ENCODE measurements at regions not wholly inside any gene's neighbourhood (a gene's known extent, or its start where the extent isn't known, plus 50 kb on each side); places are given as distances from the start of the nearest gene placed in this dataset.

GRCh38 chr5:14958188-14958587, 86.6 kb upstream of the ANKH start:
- DNase-seq, result no peak
- no peaks in the 10 kb centered on the region for H3K36me3 Mint-ChIP-seq
- H3K27ac Mint-ChIP-seq, result no peak overlapping the region
- no peaks in the 10 kb centered on the region for H3K9me3 Mint-ChIP-seq
- no peak overlapping the region for H3K4me3 Mint-ChIP-seq
- H3K4me1 Mint-ChIP-seq, result no peaks in the 10 kb centered on the region
- H3K27me3 Mint-ChIP-seq (ENCODE audit: low read depth in 3 of 3), result peaks cover 0 to 3% (median 2%) of the 10 kb centered on the region in 3 donors

- no peak overlapping the region for H3K27ac Mint-ChIP-seq
- no peaks in the 10 kb centered on the region for H3K9me3 Mint-ChIP-seq
- no peaks in the 10 kb centered on the region for H3K36me3 Mint-ChIP-seq
- no peaks in the 10 kb centered on the region for H3K4me1 Mint-ChIP-seq
- no peak for DNase-seq
- H3K4me3 Mint-ChIP-seq, result no peak overlapping the region
- H3K27me3 Mint-ChIP-seq (ENCODE audit: low read depth in 3 of 3), result peaks cover 2 to 4% (median 2%) of the 10 kb centered on the region in 3 donors
Measured at GRCh38 chr5:14956423-14957046, 85.0 kb upstream of the ANKH start.

GRCh38 chr5:14954616-14955343, 83.2 kb upstream of the ANKH start:
- no peak overlapping the region for H3K4me3 Mint-ChIP-seq
- no peaks in the 10 kb centered on the region for H3K36me3 Mint-ChIP-seq
- H3K27ac Mint-ChIP-seq, result no peak overlapping the region
- no peaks in the 10 kb centered on the region for H3K9me3 Mint-ChIP-seq
- no peaks in the 10 kb centered on the region for H3K4me1 Mint-ChIP-seq
- no peak for DNase-seq
- peaks cover 0 to 5% (median 5%) of the 10 kb centered on the region in 3 donors for H3K27me3 Mint-ChIP-seq (ENCODE audit: low read depth in 3 of 3)

GRCh38 chr5:14954216-14954615, 82.6 kb upstream of the ANKH start:
- H3K4me3 Mint-ChIP-seq, result no peak overlapping the region

GRCh38 chr5:14953075-14953607, 81.6 kb upstream of the ANKH start:
- H3K9me3 Mint-ChIP-seq, result no peaks in the 10 kb centered on the region
- no peak for DNase-seq
- H3K27ac Mint-ChIP-seq, result no peak overlapping the region
- H3K27me3 Mint-ChIP-seq (ENCODE audit: low read depth in 3 of 3), result peaks cover 1 to 5% (median 4%) of the 10 kb centered on the region in 3 donors
- H3K4me3 Mint-ChIP-seq, result no peak overlapping the region
- no peaks in the 10 kb centered on the region for H3K4me1 Mint-ChIP-seq
- no peaks in the 10 kb centered on the region for H3K36me3 Mint-ChIP-seq

More at GRCh38 chr5:14954216-14954615, 82.6 kb upstream of the ANKH start:
- no peak for DNase-seq
- no peaks in the 10 kb centered on the region for H3K9me3 Mint-ChIP-seq
- H3K27me3 Mint-ChIP-seq (ENCODE audit: low read depth in 3 of 3), result peaks cover 0 to 5% (median 4%) of the 10 kb centered on the region in 3 donors
- no peaks in the 10 kb centered on the region for H3K4me1 Mint-ChIP-seq
- no peak overlapping the region for H3K27ac Mint-ChIP-seq
- H3K36me3 Mint-ChIP-seq, result no peaks in the 10 kb centered on the region

GRCh38 chr5:14948383-14948782, 76.8 kb upstream of the ANKH start:
- DNase-seq, result no peak
- H3K4me3 Mint-ChIP-seq, result no peak overlapping the region
- peaks cover 4 to 5% (median 4%) of the 10 kb centered on the region in 3 donors for H3K27me3 Mint-ChIP-seq (ENCODE audit: low read depth in 3 of 3)
- no peaks in the 10 kb centered on the region for H3K4me1 Mint-ChIP-seq
- no peaks in the 10 kb centered on the region for H3K36me3 Mint-ChIP-seq
- no peaks in the 10 kb centered on the region for H3K9me3 Mint-ChIP-seq
- H3K27ac Mint-ChIP-seq, result no peak overlapping the region

- Mint-ChIP-seq H3K9me3 (no peaks in the 10 kb centered on the region), H3K4me3 (no peak overlapping the region), H3K36me3 (no peaks in the 10 kb centered on the region), H3K27me3 (ENCODE audit: low read depth in 3 of 3) (peaks cover 3 to 4% (median 4%) of the 10 kb centered on the region in 3 donors), H3K4me1 (no peaks in the 10 kb centered on the region), H3K27ac (no peak overlapping the region)
- DNase-seq, result peak; percentile 9 to 36 (median 11)
Measured at GRCh38 chr5:14946815-14947620, 75.4 kb upstream of the ANKH start.

GRCh38 chr5:14945450-14945849, 73.9 kb upstream of the ANKH start:
- Mint-ChIP-seq H3K27ac (no peak overlapping the region), H3K9me3 (no peaks in the 10 kb centered on the region), H3K4me3 (no peak overlapping the region)

GRCh38 chr5:14944996-14945395, 73.4 kb upstream of the ANKH start:
- H3K27me3 Mint-ChIP-seq (ENCODE audit: low read depth in 3 of 3), result peaks cover 0 to 5% (median 4%) of the 10 kb centered on the region in 3 donors
- H3K36me3 Mint-ChIP-seq, result no peaks in the 10 kb centered on the region
- no peak for DNase-seq
- no peaks in the 10 kb centered on the region for H3K4me1 Mint-ChIP-seq
- H3K27ac Mint-ChIP-seq, result no peak overlapping the region
- H3K4me3 Mint-ChIP-seq, result no peak overlapping the region
- H3K9me3 Mint-ChIP-seq, result no peaks in the 10 kb centered on the region

More at GRCh38 chr5:14945450-14945849, 73.9 kb upstream of the ANKH start:
- DNase-seq, result no peak
- Mint-ChIP-seq H3K36me3 (no peaks in the 10 kb centered on the region), H3K4me1 (no peaks in the 10 kb centered on the region), H3K27me3 (ENCODE audit: low read depth in 3 of 3) (peaks cover 0 to 4% (median 3%) of the 10 kb centered on the region in 3 donors)

- no peak overlapping the region for H3K4me3 Mint-ChIP-seq
- DNase-seq, result no peak
- H3K27me3 Mint-ChIP-seq (ENCODE audit: low read depth in 3 of 3), result peaks cover 0 to 4% (median 2%) of the 10 kb centered on the region in 3 donors
- H3K9me3 Mint-ChIP-seq, result no peaks in the 10 kb centered on the region
- H3K4me1 Mint-ChIP-seq, result no peaks in the 10 kb centered on the region
- H3K27ac Mint-ChIP-seq, result no peak overlapping the region
- H3K36me3 Mint-ChIP-seq, result no peaks in the 10 kb centered on the region
Measured at GRCh38 chr5:14944350-14944739, 72.8 kb upstream of the ANKH start.

- Mint-ChIP-seq H3K9me3 (no peaks in the 10 kb centered on the region), H3K27me3 (ENCODE audit: low read depth in 3 of 3) (peaks cover 0 to 5% (median 3%) of the 10 kb centered on the region in 3 donors), H3K27ac (no peak overlapping the region), H3K36me3 (no peaks in the 10 kb centered on the region), H3K4me3 (no peak overlapping the region), H3K4me1 (no peaks in the 10 kb centered on the region)
- no peak for DNase-seq
Measured at GRCh38 chr5:14942212-14942611, 70.6 kb upstream of the ANKH start.

GRCh38 chr5:14937254-14937653, 65.7 kb upstream of the ANKH start:
- Mint-ChIP-seq H3K27me3 (ENCODE audit: low read depth in 3 of 3) (peaks cover 2 to 7% (median 4%) of the 10 kb centered on the region in 3 donors), H3K4me1 (no peaks in the 10 kb centered on the region), H3K9me3 (no peaks in the 10 kb centered on the region), H3K36me3 (no peaks in the 10 kb centered on the region), H3K27ac (no peak overlapping the region), H3K4me3 (no peak overlapping the region)
- DNase-seq, result no peak

- no peaks in the 10 kb centered on the region for H3K9me3 Mint-ChIP-seq
- H3K4me3 Mint-ChIP-seq, result no peak overlapping the region
- peaks cover 2 to 7% (median 4%) of the 10 kb centered on the region in 3 donors for H3K27me3 Mint-ChIP-seq (ENCODE audit: low read depth in 3 of 3)
- H3K27ac Mint-ChIP-seq, result no peak overlapping the region
- no peaks in the 10 kb centered on the region for H3K4me1 Mint-ChIP-seq
- no peaks in the 10 kb centered on the region for H3K36me3 Mint-ChIP-seq
- no peak for DNase-seq
Measured at GRCh38 chr5:14936588-14936987, 65.0 kb upstream of the ANKH start.

- Mint-ChIP-seq H3K9me3 (no peaks in the 10 kb centered on the region), H3K4me3 (no peak overlapping the region), H3K4me1 (no peaks in the 10 kb centered on the region), H3K36me3 (no peaks in the 10 kb centered on the region), H3K27ac (no peak overlapping the region), H3K27me3 (ENCODE audit: low read depth in 3 of 3) (peaks cover 2 to 6% (median 4%) of the 10 kb centered on the region in 3 donors)
- DNase-seq, result no peak
Measured at GRCh38 chr5:14935341-14935740, 63.8 kb upstream of the ANKH start.
